Mesenchymal stem cell (in vitro differentiated cells and primary cell): ENCODE measurements at regions not wholly inside any gene's neighbourhood (a gene's known extent, or its start where the extent isn't known, plus 50 kb on each side); places are given as distances from the start of the nearest gene placed in this dataset.

Experiments
- DNase-seq: peaks from one replicate; pipeline ENCODE4 v3.0.0-alpha.2; 2013
- H2AFZ ChIP-seq: one replicate; pipeline ENCODE4 v1.6.1; 2013; ENCODE audit warnings: low read depth, mild to moderate bottlenecking, control low read depth, inconsistent platforms, low read length, moderate library complexity
- H2AK5ac ChIP-seq: 2 replicates; pipeline ENCODE4 v1.6.1; 2013; ENCODE audit warnings: low read length, moderate library complexity, mild to moderate bottlenecking, inconsistent platforms; ENCODE audit not compliant: severe bottlenecking
- H2BK120ac ChIP-seq: one replicate; pipeline ENCODE4 v1.6.1; 2013; ENCODE audit warnings: low read depth, mild to moderate bottlenecking, inconsistent platforms, low read length, moderate library complexity
- H2BK12ac ChIP-seq, 2 experiments: one replicate each; pipeline ENCODE4 v1.6.1; 2013; ENCODE audit warnings: inconsistent platforms in 2 of 2, low read length in 2 of 2, mild to moderate bottlenecking in 2 of 2, moderate library complexity in 2 of 2, control low read depth in 1 of 2
- H2BK15ac ChIP-seq: one replicate; pipeline ENCODE4 v1.6.1; 2013; ENCODE audit warnings: mild to moderate bottlenecking, low read depth, inconsistent platforms; ENCODE audit not compliant: poor library complexity, severe bottlenecking
- H2BK5ac ChIP-seq: 2 replicates; pipeline ENCODE4 v1.6.1; 2013; ENCODE audit warnings: low read depth, mild to moderate bottlenecking, low read length, control low read depth, inconsistent platforms; ENCODE audit not compliant: poor library complexity, severe bottlenecking
- H3K14ac ChIP-seq, 2 experiments: one replicate each; pipeline ENCODE4 v1.6.1; 2013; ENCODE audit warnings: inconsistent platforms in 2 of 2, low read length in 2 of 2, control low read depth in 1 of 2, mild to moderate bottlenecking in 1 of 2, moderate library complexity in 1 of 2
- H3K18ac ChIP-seq, 2 experiments: one replicate each; pipeline ENCODE4 v1.6.1; 2013; ENCODE audit warnings: inconsistent platforms in 2 of 2, low read length in 2 of 2, control low read depth in 1 of 2, low read depth in 1 of 2, mild to moderate bottlenecking in 1 of 2
- H3K23ac ChIP-seq, 2 experiments: one replicate each; pipeline ENCODE4 v1.6.1; 2013; ENCODE audit warnings: inconsistent platforms in 2 of 2, low read length in 2 of 2, mild to moderate bottlenecking in 2 of 2, moderate library complexity in 2 of 2, control low read depth in 1 of 2
- H3K27ac ChIP-seq: 2 replicates; pipeline ENCODE4 v1.5.1; 2013; ENCODE audit warnings: mild to moderate bottlenecking, moderate library complexity, low read length, control low read depth, inconsistent platforms; ENCODE audit not compliant: poor library complexity, severe bottlenecking
- H3K27me3 ChIP-seq, 2 experiments: 2 replicates each; pipeline versions ENCODE4 v1.6.1 to v1.7.0; 2013; ENCODE audit warnings: low read length in 2 of 2, mild to moderate bottlenecking in 2 of 2, moderate library complexity in 2 of 2, control low read depth in 1 of 2, inconsistent platforms in 1 of 2; ENCODE audit not compliant: control insufficient read depth in 1 of 2, insufficient read depth in 1 of 2
- H3K36me3 ChIP-seq, 2 experiments: 2 replicates each; pipeline versions ENCODE4 v1.6.1 to v1.7.0; 2013; ENCODE audit warnings: low read length in 2 of 2, control low read depth in 1 of 2, inconsistent platforms in 1 of 2, low read depth in 1 of 2, mild to moderate bottlenecking in 1 of 2; ENCODE audit not compliant: insufficient read depth in 2 of 2, control insufficient read depth in 1 of 2
- H3K4ac ChIP-seq, 2 experiments: one replicate each; pipeline ENCODE4 v1.6.1; 2013; ENCODE audit warnings: inconsistent platforms in 2 of 2, low read length in 2 of 2, mild to moderate bottlenecking in 2 of 2, moderate library complexity in 2 of 2, control low read depth in 1 of 2, low read depth in 1 of 2
- H3K4me1 ChIP-seq: 2 replicates; pipeline ENCODE4 v1.6.1; 2013; ENCODE audit warnings: low read depth, low read length, control low read depth; ENCODE audit not compliant: control insufficient read depth, insufficient read depth
- H3K4me2 ChIP-seq: 2 replicates; pipeline ENCODE4 v1.6.1; 2013; ENCODE audit warnings: low read length, mild to moderate bottlenecking, inconsistent platforms; ENCODE audit not compliant: poor library complexity, severe bottlenecking
- H3K4me3 ChIP-seq, 2 experiments: 2 replicates each; pipeline versions ENCODE4 v1.5.1 to v1.7.0; 2013; ENCODE audit warnings: low read length in 2 of 2, mild to moderate bottlenecking in 2 of 2, control low read depth in 1 of 2, low read depth in 1 of 2; ENCODE audit not compliant: insufficient read depth in 1 of 2
- H3K79me1 ChIP-seq: replicated peaks from 2 replicates; pipeline ENCODE4 v1.6.1; 2013; ENCODE audit warnings: mild to moderate bottlenecking, control low read depth, low read length, inconsistent platforms; ENCODE audit not compliant: poor library complexity, severe bottlenecking
- H3K9ac ChIP-seq: 2 replicates; pipeline ENCODE4 v1.7.0; 2013; ENCODE audit warnings: mild to moderate bottlenecking, low read length, moderate library complexity
- H3K9me3 ChIP-seq: 2 replicates; pipeline ENCODE4 v1.7.0; 2013; ENCODE audit warnings: mild to moderate bottlenecking, low read length; ENCODE audit not compliant: control insufficient read depth
- H4K8ac ChIP-seq: one replicate; pipeline ENCODE4 v1.6.1; 2013; ENCODE audit warnings: inconsistent platforms, mild to moderate bottlenecking, low read length, moderate library complexity
- H4K91ac ChIP-seq: one replicate; pipeline ENCODE4 v1.6.1; 2013; ENCODE audit warnings: mild to moderate bottlenecking, low read length, inconsistent platforms
- WGBS: methylation state at CpG from one replicate; pipeline ENCODE4 v1.1.7; 2013; ENCODE audit warnings: mixed read lengths; 5-methylcytosine and 5-hydroxymethylcytosine counted together

DNA sequence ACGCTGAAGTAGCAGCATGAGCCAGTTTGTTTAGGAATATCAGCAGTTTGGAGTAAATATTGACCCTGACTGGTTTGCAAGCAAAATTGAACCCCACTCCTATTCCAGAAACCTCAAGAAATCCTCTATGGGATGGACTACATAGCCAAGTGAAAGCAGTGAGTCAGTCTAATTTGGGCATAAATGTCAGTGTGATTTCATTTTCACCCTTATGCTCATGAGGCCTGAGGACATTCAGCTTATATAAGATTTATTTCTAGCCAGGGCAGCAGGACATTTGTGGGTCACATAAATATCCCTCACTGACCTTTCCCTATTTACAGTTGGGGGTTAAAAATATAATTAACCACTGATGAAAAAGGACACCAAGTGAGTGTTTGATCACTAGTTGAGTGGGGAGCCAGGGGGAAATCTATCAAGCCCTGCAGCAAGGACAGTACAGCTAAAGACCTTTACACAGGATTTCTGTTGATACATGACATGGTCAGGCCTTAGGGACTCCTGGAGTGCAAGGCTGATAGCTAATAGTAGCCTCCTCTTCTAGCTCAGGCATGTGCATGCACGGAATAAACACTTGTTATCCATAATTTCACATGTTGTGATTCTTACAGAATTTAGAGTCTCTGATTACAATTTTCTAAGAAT, 996.9 kb upstream of the GRIA3 start:
- H3K27ac ChIP-seq, result no peak overlapping the region
- no peak overlapping the region for H3K4me3 ChIP-seq
- H3K4ac ChIP-seq, result no peak overlapping the region
- no peaks in the 10 kb centered on the region for H3K36me3 ChIP-seq
- H3K79me1 ChIP-seq, result no peaks in the 10 kb centered on the region
- H2BK120ac ChIP-seq, result no peak overlapping the region
- H3K9ac ChIP-seq, result no peak overlapping the region
- no peak overlapping the region for H2AFZ ChIP-seq
- H2BK15ac ChIP-seq, result no peak overlapping the region
- H4K91ac ChIP-seq, result no peak overlapping the region
- no peak overlapping the region for H3K14ac ChIP-seq
- H3K23ac ChIP-seq, result no peak overlapping the region
- no peak overlapping the region for H3K18ac ChIP-seq
- no peaks in the 10 kb centered on the region for H3K4me1 ChIP-seq
- no peak overlapping the region for H3K4me2 ChIP-seq
- DNase-seq, result no peak
- no peak overlapping the region for H2BK12ac ChIP-seq
- H4K8ac ChIP-seq, result no peak overlapping the region
- no peaks in the 10 kb centered on the region for H3K27me3 ChIP-seq
- no peaks in the 10 kb centered on the region for H3K9me3 ChIP-seq
- 83% methylated on average over 1 of the region's 2 CpGs for WGBS
- H2BK5ac ChIP-seq, result no peak overlapping the region
- no peak overlapping the region for H2AK5ac ChIP-seq

DNA sequence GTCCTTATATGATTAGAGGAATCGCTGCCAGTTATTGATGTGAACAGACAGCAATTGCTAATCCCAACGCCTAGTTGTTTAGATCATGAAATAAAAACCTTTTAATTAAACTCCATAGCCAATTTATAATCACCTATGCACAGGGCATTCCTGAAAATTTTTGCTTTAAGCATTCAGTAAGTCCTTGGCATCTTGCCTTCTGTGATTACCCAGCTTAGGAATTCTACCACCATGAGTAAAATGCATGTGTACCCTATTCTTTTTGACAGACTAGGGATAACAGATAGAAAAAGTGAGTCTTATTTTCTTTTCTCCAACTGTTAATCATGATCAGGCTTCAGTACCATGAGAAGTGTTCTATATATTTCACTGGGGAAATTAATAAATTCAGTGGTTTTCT, 995.3 kb upstream of the GRIA3 start:
- no peak overlapping the region for H3K23ac ChIP-seq
- no peak overlapping the region for H3K4ac ChIP-seq
- no peak overlapping the region for H2AFZ ChIP-seq
- H3K18ac ChIP-seq, result no peak overlapping the region
- no peak for DNase-seq
- H3K14ac ChIP-seq, result no peak overlapping the region
- no peaks in the 10 kb centered on the region for H3K4me1 ChIP-seq
- no peak overlapping the region for H2BK15ac ChIP-seq
- H3K4me2 ChIP-seq, result no peak overlapping the region
- no peaks in the 10 kb centered on the region for H3K36me3 ChIP-seq
- H3K79me1 ChIP-seq, result no peaks in the 10 kb centered on the region
- H3K9me3 ChIP-seq, result peaks cover 4% of the 10 kb centered on the region
- no peak overlapping the region for H4K91ac ChIP-seq
- H4K8ac ChIP-seq, result no peak overlapping the region
- H3K4me3 ChIP-seq, result no peak overlapping the region
- H3K9ac ChIP-seq, result no peak overlapping the region
- no peak overlapping the region for H2BK120ac ChIP-seq
- no peak overlapping the region for H2AK5ac ChIP-seq
- 49% methylated on average over 2 of the region's 2 CpGs for WGBS
- no peak overlapping the region for H2BK5ac ChIP-seq
- H2BK12ac ChIP-seq, result no peak overlapping the region
- no peaks in the 10 kb centered on the region for H3K27me3 ChIP-seq
- no peak overlapping the region for H3K27ac ChIP-seq

GRCh38 chrX:122196343-122196742, 987.7 kb upstream of the GRIA3 start:
- Histone ChIP-seq H3K36me3 (no peaks in the 10 kb centered on the region), H3K4me2 (no peak overlapping the region), H3K23ac (no peak overlapping the region), H3K14ac (no peak overlapping the region), H2AK5ac (no peak overlapping the region), H3K79me1 (no peaks in the 10 kb centered on the region), H3K9ac (no peak overlapping the region), H3K27me3 (no peaks in the 10 kb centered on the region), H3K9me3 (peaks cover 7% of the 10 kb centered on the region), H3K4ac (no peak overlapping the region), H3K4me1 (no peaks in the 10 kb centered on the region), H4K91ac (no peak overlapping the region), H2BK15ac (no peak overlapping the region), H3K27ac (no peak overlapping the region), H3K18ac (no peak overlapping the region), H4K8ac (no peak overlapping the region), H3K4me3 (no peak overlapping the region), H2BK5ac (no peak overlapping the region), H2AFZ (no peak overlapping the region), H2BK120ac (no peak overlapping the region), H2BK12ac (no peak overlapping the region)
- no peak for DNase-seq
- WGBS, result 58% methylated on average over 4 of the region's 5 CpGs

GRCh38 chrX:122203399-122203798, 980.7 kb upstream of the GRIA3 start:
- Histone ChIP-seq H2BK120ac (no peak overlapping the region), H3K9me3 (peaks cover 1% of the 10 kb centered on the region), H3K9ac (no peak overlapping the region), H3K4me1 (no peaks in the 10 kb centered on the region), H3K4ac (no peak overlapping the region), H2AFZ (no peak overlapping the region), H3K79me1 (no peaks in the 10 kb centered on the region), H3K14ac (no peak overlapping the region), H2AK5ac (no peak overlapping the region), H2BK5ac (no peak overlapping the region), H2BK15ac (no peak overlapping the region), H3K4me2 (no peak overlapping the region), H3K23ac (no peak overlapping the region), H3K18ac (no peak overlapping the region), H4K8ac (no peak overlapping the region), H3K36me3 (no peaks in the 10 kb centered on the region), H2BK12ac (no peak overlapping the region), H3K4me3 (no peak overlapping the region), H3K27ac (no peak overlapping the region), H3K27me3 (no peaks in the 10 kb centered on the region), H4K91ac (no peak overlapping the region)
- no peak for DNase-seq
- 16% methylated on average over 2 of the region's 3 CpGs for WGBS
